Upper lobe of left lung (tissue), 6 donors: ENCODE measurements at regions not wholly inside any gene's neighbourhood (a gene's known extent, or its start where the extent isn't known, plus 50 kb on each side); places are given as distances from the start of the nearest gene placed in this dataset.
A peak's percentile ranks its signal among the peaks of the same experiment; 100 is the strongest.

Source experiments
- ATAC-seq, 2 donors: fragments of 200-7000 bp; cut with Tn5 transposase; one replicate each; pipeline ENCODE4 v1.9.1; 2022; ENCODE audit warnings: mild to moderate bottlenecking in 2 of 2, moderate library complexity in 2 of 2; ENCODE audit not compliant: low FRiP score in 2 of 2
- DNase-seq, 2 donors: peaks; one replicate each; pipeline ENCODE4 v3.0.0-alpha.2; 2019 to 2020
- H3K27ac ChIP-seq, 4 donors: fragments of 200-600 bp; sonication (generic); one replicate each; pipeline ENCODE4 v1.5.1; 2016 to 2019
- H3K27me3 ChIP-seq, 4 donors: fragments of 200-600 bp; sonication (generic); one replicate each; pipeline ENCODE4 v1.5.1; 2017 to 2019
- H3K36me3 ChIP-seq, 4 donors: fragments of 200-600 bp; sonication (generic); one replicate each; pipeline ENCODE4 v1.5.1; 2016 to 2019
- H3K4me1 ChIP-seq, 4 donors: fragments of 200-600 bp; sonication (generic); one replicate each; pipeline ENCODE4 v1.5.1; 2018 to 2019
- H3K4me3 ChIP-seq, 4 donors: fragments of 200-600 bp; sonication (generic); one replicate each; pipeline ENCODE4 v1.5.1; 2017 to 2019; ENCODE audit warnings: mild to moderate bottlenecking in 2 of 4, moderate library complexity in 1 of 4
- H3K9me3 ChIP-seq, 4 donors: fragments of 200-600 bp; sonication (generic); one replicate each; pipeline ENCODE4 v1.5.1; 2018 to 2019
- CTCF ChIP-seq, 6 experiments: fragments of 450-650 bp in 4 of 6; fragments of 200-600 bp in 2 of 6; sonication (generic) in 2 of 6; IDR thresholded peaks; one replicate each; pipeline ENCODE4 v1.5.1; 2016 to 2019; ENCODE audit warnings: antibody characterized with exemption in 6 of 6
- EP300 ChIP-seq, 4 donors: sonication (generic); formaldehyde crosslinking; IDR thresholded peaks; one replicate each; pipeline ENCODE4 v1.5.1; 2017; ENCODE audit warnings: antibody characterized with exemption in 4 of 4, control low read depth in 2 of 4
- POLR2A ChIP-seq, 4 donors: fragments of 450-650 bp; IDR thresholded peaks; one replicate each; pipeline ENCODE4 v1.5.1; 2016 to 2017; ENCODE audit warnings: antibody characterized with exemption in 4 of 4, mild to moderate bottlenecking in 2 of 4
- POLR2AphosphoS5 ChIP-seq, 2 donors: sonication (generic); formaldehyde crosslinking; IDR thresholded peaks; one replicate each; pipeline ENCODE4 v1.5.1; 2017; ENCODE audit warnings: antibody characterized with exemption in 2 of 2
- WGBS, 2 donors: methylation state at CpG; one replicate each; pipeline ENCODE4 v1.1.5; 2017 to 2018; 5-methylcytosine and 5-hydroxymethylcytosine counted together
- donor health status: DM: no; HTN: no; CAD: no; lungs with moderate emphysema.
- donor health status: DM: no; HTN: yes; CAD: no; lungs with severe emphysema.

- H3K9me3 ChIP-seq: no peaks in the 10 kb centered on the region
- DNase-seq (no peak), ATAC-seq (no peak)
- 80 to 81% methylated on average over 4 of the region's 4 CpGs for WGBS, 2 donors
- no peak overlapping the region for H3K4me3 ChIP-seq
- TF ChIP-seq CTCF (IDR thresholded peaks at IDR 0.05) (no peak), POLR2AphosphoS5 (IDR thresholded peaks at IDR 0.05) (no peak), POLR2A (IDR thresholded peaks at IDR 0.05) (no peak), EP300 (IDR thresholded peaks at IDR 0.05) (no peak)
- no peak overlapping the region for H3K27ac ChIP-seq
- no peaks in the 10 kb centered on the region for H3K4me1 ChIP-seq
- no peaks in the 10 kb centered on the region for H3K27me3 ChIP-seq
- H3K36me3 ChIP-seq: no peaks in the 10 kb centered on the region
These were observed 111.2 kb downstream of the QDPR start for GRCh38 chr4:17400686-17401085.

- H3K4me3 ChIP-seq: no peak overlapping the region
- H3K9me3 ChIP-seq: no peaks in the 10 kb centered on the region
- no peaks in the 10 kb centered on the region for H3K36me3 ChIP-seq
- H3K27ac ChIP-seq: no peak overlapping the region
- no peaks in the 10 kb centered on the region for H3K27me3 ChIP-seq
- no peak for TF ChIP-seq POLR2A (IDR thresholded peaks at IDR 0.05)
- TF ChIP-seq CTCF (IDR thresholded peaks at IDR 0.05): no peak
- TF ChIP-seq POLR2AphosphoS5 (IDR thresholded peaks at IDR 0.05): no peak
- 83 to 89% methylated on average over 3 of the region's 3 CpGs for WGBS, 2 donors
- H3K4me1 ChIP-seq: no peaks in the 10 kb centered on the region
- DNase-seq (no peak), ATAC-seq (peak in 1 of 2 donors; percentile 30)
These were observed 113.1 kb downstream of the QDPR start for GRCh38 chr4:17398805-17399204.

- Histone ChIP-seq H3K4me3 (no peak overlapping the region), H3K4me1 (no peaks in the 10 kb centered on the region), H3K27me3 (no peaks in the 10 kb centered on the region), H3K36me3 (no peaks in the 10 kb centered on the region), H3K9me3 (no peaks in the 10 kb centered on the region), H3K27ac (no peak overlapping the region)
- WGBS, 2 donors: 81 to 91% methylated on average over 2 of the region's 2 CpGs
- DNase-seq (no peak), ATAC-seq (no peak)
- no peak for TF ChIP-seq EP300 (IDR thresholded peaks at IDR 0.05)
These were observed 113.9 kb downstream of the QDPR start for GRCh38 chr4:17398035-17398434.

- 55 to 74% methylated on average over 3 of the region's 3 CpGs for WGBS, 2 donors
- H3K9me3 ChIP-seq: no peaks in the 10 kb centered on the region
- TF ChIP-seq POLR2A (IDR thresholded peaks at IDR 0.05) (no peak), EP300 (IDR thresholded peaks at IDR 0.05) (no peak), POLR2AphosphoS5 (IDR thresholded peaks at IDR 0.05) (no peak), CTCF (IDR thresholded peaks at IDR 0.05) (no peak)
- no peak overlapping the region for H3K4me3 ChIP-seq
- no peak overlapping the region for H3K27ac ChIP-seq
- ATAC-seq (no peak), DNase-seq (no peak)
- H3K36me3 ChIP-seq: no peaks in the 10 kb centered on the region
- H3K4me1 ChIP-seq: no peaks in the 10 kb centered on the region
- no peaks in the 10 kb centered on the region for H3K27me3 ChIP-seq
These were observed 114.3 kb downstream of the QDPR start for GRCh38 chr4:17397611-17398010.

- DNase-seq (peak in 1 of 2 donors; percentile 53), ATAC-seq (peak; percentile 46 to 61)
- WGBS, 2 donors: 8 to 9% methylated on average over 2 of the region's 2 CpGs
- TF ChIP-seq EP300 (IDR thresholded peaks at IDR 0.05) (no peak), POLR2AphosphoS5 (IDR thresholded peaks at IDR 0.05) (no peak), POLR2A (IDR thresholded peaks at IDR 0.05) (no peak), CTCF (IDR thresholded peaks at IDR 0.05) (no peak)
- H3K4me3 ChIP-seq: no peak overlapping the region
- H3K9me3 ChIP-seq: no peaks in the 10 kb centered on the region
- H3K27ac ChIP-seq: no peak overlapping the region
- H3K36me3 ChIP-seq: no peaks in the 10 kb centered on the region
- no peaks in the 10 kb centered on the region for H3K27me3 ChIP-seq
- peaks cover 0 to 3% (median 0%) of the 10 kb centered on the region in 4 donors for H3K4me1 ChIP-seq
These were observed 126.5 kb downstream of the QDPR start for GRCh38 chr4:17385403-17385802.
